SK-N-SH (cell line): ENCODE measurements at regions not wholly inside any gene's neighbourhood (a gene's known extent, or its start where the extent isn't known, plus 50 kb on each side); places are given as distances from the start of the nearest gene placed in this dataset.

ENCODE experiments used
- CTCF ChIA-PET: fragments of 300-600, 350-600 bp; formaldehyde crosslinking; extraction: SDS; loops from one replicate; lab custom pipeline; 2021; lab: Yijun Ruan, JAX
- POLR2A ChIA-PET: fragments of 350-600 bp; sonication (Branson Sonifier 250); formaldehyde crosslinking; extraction: SDS; loops from one replicate; lab custom pipeline; 2020; ENCODE audit warnings: antibody characterized with exemption, inconsistent platforms; lab: Yijun Ruan, JAX
- DNase-seq: peaks from one replicate; pipeline ENCODE4 v3.0.0; 2012
- H2AFZ ChIP-seq: fragments of 200-600 bp; sonication (generic); 2 replicates; pipeline ENCODE4 v1.8.1; 2016; ENCODE audit warnings: antibody characterized with exemption, mild to moderate bottlenecking, low read depth
- H3F3A ChIP-seq: fragments of 200-600 bp; sonication (generic); replicated peaks from 2 replicates; pipeline ENCODE3; 2016; ENCODE audit warnings: antibody characterized with exemption, mild to moderate bottlenecking; ENCODE audit not compliant: insufficient read depth
- H3K27ac ChIP-seq, 2 experiments: fragments of 200-500 bp in 1 of 2; fragments of 200-600 bp in 1 of 2; sonication (Bioruptor generic) in 1 of 2; sonication (generic), shearing (Covaris generic) in 1 of 2; 2 replicates each; pipeline versions ENCODE4 v1.5.1 to v1.6.1; 2014 to 2016; ENCODE audit warnings: low read depth in 2 of 2, inconsistent platforms in 1 of 2, low read length in 1 of 2, mild to moderate bottlenecking in 1 of 2, mixed read lengths in 1 of 2
- H3K27me3 ChIP-seq: fragments of 200-600 bp; sonication (generic), shearing (Covaris generic); 2 replicates; pipeline ENCODE4 v1.6.1; 2016; ENCODE audit warnings: mixed run types; ENCODE audit not compliant: insufficient read depth
- H3K36me3 ChIP-seq, 2 experiments: fragments of 200-500 bp in 1 of 2; fragments of 200-600 bp in 1 of 2; sonication (Bioruptor generic) in 1 of 2; sonication (generic) in 1 of 2; replicated peaks in 1 of 2; 2 replicates each; pipeline versions ENCODE3 to v1.5.1; 2014 to 2016; ENCODE audit warnings: low read length in 1 of 2, mild to moderate bottlenecking in 1 of 2; ENCODE audit not compliant: insufficient read depth in 2 of 2, control insufficient read depth in 1 of 2
- H3K4me1 ChIP-seq, 2 experiments: fragments of 200-500 bp in 1 of 2; fragments of 200-600 bp in 1 of 2; sonication (Bioruptor generic) in 1 of 2; sonication (generic), shearing (Covaris generic) in 1 of 2; 2 replicates each; pipeline versions ENCODE4 v1.5.1 to v1.6.1; 2014 to 2016; ENCODE audit warnings: low read depth in 1 of 2, low read length in 1 of 2, mixed run types in 1 of 2; ENCODE audit not compliant: insufficient read depth in 2 of 2, control insufficient read depth in 1 of 2
- H3K4me2 ChIP-seq: fragments of 200-600 bp; sonication (generic), shearing (Covaris generic); 2 replicates; pipeline ENCODE4 v1.6.1; 2017; ENCODE audit warnings: mixed run types
- H3K4me3 ChIP-seq, 2 experiments: fragments of 200-500 bp in 1 of 2; fragments of 200-600 bp in 1 of 2; sonication (Bioruptor generic) in 1 of 2; sonication (generic), shearing (Covaris generic) in 1 of 2; 2 replicates each; pipeline versions ENCODE4 v1.5.1 to v1.8.1; 2014 to 2016; ENCODE audit warnings: low read depth in 2 of 2, inconsistent platforms in 1 of 2, low read length in 1 of 2, mild to moderate bottlenecking in 1 of 2, mixed read lengths in 1 of 2, moderate library complexity in 1 of 2
- H3K79me2 ChIP-seq: fragments of 200-600 bp; sonication (generic); 2 replicates; pipeline ENCODE4 v1.8.1; 2017; ENCODE audit warnings: mild to moderate bottlenecking; ENCODE audit not compliant: insufficient read depth
- H3K9ac ChIP-seq: fragments of 200-600 bp; sonication (generic); 2 replicates; pipeline ENCODE4 v1.6.1; 2017; ENCODE audit warnings: mixed run types
- H3K9me2 ChIP-seq: fragments of 200-600 bp; sonication (generic); 2 replicates; pipeline ENCODE4 v1.6.1; 2017; ENCODE audit warnings: mixed run types
- H3K9me3 ChIP-seq: fragments of 200-600 bp; sonication (generic); 2 replicates; pipeline ENCODE4 v1.6.1; 2017; ENCODE audit warnings: mixed run types, mild to moderate bottlenecking, moderate library complexity
- H4K20me1 ChIP-seq: fragments of 200-600 bp; sonication (generic); 2 replicates; pipeline ENCODE4 v1.6.1; 2017; ENCODE audit warnings: mild to moderate bottlenecking, mixed run types; ENCODE audit not compliant: insufficient read depth
- CHD2 ChIP-seq: fragments of 150-350 bp; IDR thresholded peaks from 2 replicates; pipeline ENCODE4 v1.6.1; 2018; ENCODE audit warnings: low read length; ENCODE audit not compliant: partially characterized antibody
- CTCF ChIP-seq: fragments of 200-600 bp; sonication (generic); IDR thresholded peaks from 2 replicates; pipeline ENCODE4 v1.6.1; 2017; ENCODE audit warnings: antibody characterized with exemption, mild to moderate bottlenecking, moderate library complexity
- EP300 ChIP-seq, 2 experiments: IDR thresholded peaks; 2 replicates each; pipeline versions ENCODE4 v1.4.0 to v1.6.1; 2012; ENCODE audit warnings: borderline replicate concordance in 1 of 2, low read depth in 1 of 2, low read length in 1 of 2
- FOXJ3 ChIP-seq: sonication (generic); formaldehyde crosslinking; IDR thresholded peaks from 2 replicates; pipeline ENCODE4 v1.5.1; 2020; ENCODE audit warnings: mild to moderate bottlenecking, missing genetic modification reagents
- FOXM1 ChIP-seq: IDR thresholded peaks from 2 replicates; pipeline ENCODE4 v1.4.0; 2012; ENCODE audit warnings: low read depth, mild to moderate bottlenecking
- GABPA ChIP-seq: IDR thresholded peaks from 2 replicates; pipeline ENCODE4 v1.4.0; 2012; ENCODE audit warnings: low read depth, mild to moderate bottlenecking
- GATA2 ChIP-seq: sonication (generic); formaldehyde crosslinking; IDR thresholded peaks from 2 replicates; pipeline ENCODE4 v1.5.0; 2020; ENCODE audit warnings: mild to moderate bottlenecking, missing genetic modification reagents
- JUND ChIP-seq: IDR thresholded peaks from 2 replicates; pipeline ENCODE4 v1.4.0; 2012
- MEF2A ChIP-seq: IDR thresholded peaks from 2 replicates; pipeline ENCODE4 v1.4.0; 2012; ENCODE audit warnings: low read depth, borderline replicate concordance
- MXI1 ChIP-seq: IDR thresholded peaks from 2 replicates; pipeline ENCODE4 v1.6.1; 2012; ENCODE audit warnings: mild to moderate bottlenecking, low read depth, low read length, improper control_type of control experiment
- NRF1 ChIP-seq: IDR thresholded peaks from 2 replicates; pipeline ENCODE4 v1.6.1; 2012; ENCODE audit warnings: low read depth, mild to moderate bottlenecking, low read length
- POLR2AphosphoS5 ChIP-seq: IDR thresholded peaks from 2 replicates; pipeline ENCODE4 v1.6.1; 2012; ENCODE audit warnings: low read depth, low read length
- RAD21 ChIP-seq: IDR thresholded peaks from 2 replicates; pipeline ENCODE4 v1.6.1; 2012; ENCODE audit warnings: mild to moderate bottlenecking, low read length
- RCOR1 ChIP-seq: fragments of 150-350 bp; IDR thresholded peaks from 2 replicates; pipeline ENCODE4 v1.6.1; 2017; ENCODE audit warnings: antibody characterized with exemption, low read length
- RFX5 ChIP-seq: IDR thresholded peaks from 2 replicates; pipeline ENCODE4 v1.6.1; 2012; ENCODE audit warnings: mild to moderate bottlenecking, improper control_type of control experiment, low read length
- RXRA ChIP-seq: IDR thresholded peaks from 2 replicates; pipeline ENCODE4 v1.4.0; 2012; ENCODE audit warnings: low read depth, mild to moderate bottlenecking, borderline replicate concordance
- TAF1 ChIP-seq: IDR thresholded peaks from 2 replicates; pipeline ENCODE4 v1.6.1; 2012; ENCODE audit warnings: low read depth, mild to moderate bottlenecking, low read length, moderate library complexity, borderline replicate concordance
- TEAD4 ChIP-seq: IDR thresholded peaks from 2 replicates; pipeline ENCODE4 v1.4.0; 2012; ENCODE audit warnings: mild to moderate bottlenecking, borderline replicate concordance; ENCODE audit not compliant: insufficient read depth
- USF2 ChIP-seq: fragments of 150-350 bp; IDR thresholded peaks from 2 replicates; pipeline ENCODE4 v1.6.1; 2017; ENCODE audit warnings: antibody characterized with exemption, low read length, low read depth, borderline replicate concordance
- YY1 ChIP-seq: IDR thresholded peaks from 2 replicates; pipeline ENCODE4 v1.4.0; 2012; ENCODE audit warnings: low read depth, mild to moderate bottlenecking
- ZBTB33 ChIP-seq: IDR thresholded peaks from 2 replicates; pipeline ENCODE4 v1.4.0; 2012; ENCODE audit warnings: low read depth, borderline replicate concordance
- WGBS: methylation state at CpG from one replicate; pipeline ENCODE4 v1.1.6; 2017; ENCODE audit warnings: low lambda C conversion rate; 5-methylcytosine and 5-hydroxymethylcytosine counted together

GRCh38 chr2:120793682-120794403 is 58.2 kb downstream of the GLI2 start:
- peaks cover 18% of the 10 kb centered on the region; the same call in 1 of the 2 replicates for H3K79me2 ChIP-seq
- ChIA-PET POLR2A (interaction anchor here (0.5 kb wide), 1 partner anchor 980 kb away, joined by 3 read pairs; no protein-coding TSS in a partner anchor), CTCF (interaction anchor here (0.7 to 1.0 kb wide), 2 partner anchors 14 to 98 kb away, joined by 3 to 4 read pairs; no protein-coding TSS in a partner anchor)
- WGBS, result 88% methylated on average over 10 of the region's 10 CpGs
- no peak overlapping the region for H2AFZ ChIP-seq
- no peak for DNase-seq
- H3K9ac ChIP-seq, result no peak overlapping the region
- H3K4me3 ChIP-seq, result no peak overlapping the region
- no peaks in the 10 kb centered on the region for H3K9me2 ChIP-seq
- H3K4me1 ChIP-seq, result peaks cover 0 to 61% of the 10 kb centered on the region in 2 experiments; a peak in 1 of 4 replicates
- TF ChIP-seq YY1 (no peak), RFX5 (no peak), JUND (no peak), RCOR1 (no peak), CHD2 (no peak), MXI1 (no peak), RAD21 (no peak)
- no peaks in the 10 kb centered on the region for H3K9me3 ChIP-seq
- H3K4me2 ChIP-seq, result no peak overlapping the region
- no peak overlapping the region for H3K27ac ChIP-seq
- no peaks in the 10 kb centered on the region for H3F3A ChIP-seq
- peaks cover 0 to 2% of the 10 kb centered on the region in 2 experiments for H3K36me3 ChIP-seq
- H3K27me3 ChIP-seq, result no peaks in the 10 kb centered on the region
- peaks cover 25% of the 10 kb centered on the region for H4K20me1 ChIP-seq

- no peaks in the 10 kb centered on the region for H3F3A ChIP-seq
- H3K27ac ChIP-seq, result no peak overlapping the region
- ChIA-PET CTCF (interaction anchor here (0.7 to 1.9 kb wide), 4 partner anchors 14 to 100 kb away, joined by 3 to 8 read pairs (median 4); no protein-coding TSS in a partner anchor), POLR2A (no interaction called here)
- no peak overlapping the region for H3K4me2 ChIP-seq
- no peaks in the 10 kb centered on the region for H3K27me3 ChIP-seq
- peaks cover 22% of the 10 kb centered on the region for H4K20me1 ChIP-seq
- TF ChIP-seq EP300 (IDR thresholded peaks at IDR 0.05; ENCODE audit: borderline replicate concordance in 1 of 2, low read depth in 1 of 2, low read length in 1 of 2) (no peak), JUND (no peak), USF2 (no peak), NRF1 (no peak), ZBTB33 (no peak), RFX5 (no peak), POLR2AphosphoS5 (no peak), CTCF (no peak), GABPA (no peak), TAF1 (no peak), MEF2A (no peak), RXRA (no peak), FOXM1 (no peak), TEAD4 (no peak), FOXJ3 (no peak), GATA2 (no peak)
- no peak overlapping the region for H2AFZ ChIP-seq
- H3K9me3 ChIP-seq, result no peaks in the 10 kb centered on the region
- no peak overlapping the region for H3K9ac ChIP-seq
- H3K79me2 ChIP-seq, result peaks cover 16% of the 10 kb centered on the region; the same call in 1 of the 2 replicates
- no peak for DNase-seq
- H3K4me3 ChIP-seq, result no peak overlapping the region
- H3K9me2 ChIP-seq, result no peaks in the 10 kb centered on the region
- 87% methylated on average over 3 of the region's 3 CpGs for WGBS
- H3K36me3 ChIP-seq, result no peaks in the 10 kb centered on the region
- peaks cover 0 to 65% of the 10 kb centered on the region in 2 experiments; a peak in 1 of 4 replicates for H3K4me1 ChIP-seq
Observed at GRCh38 chr2:120794716-120795115, 59.0 kb downstream of the GLI2 start.
